Mesendoderm (in vitro differentiated cells): ENCODE measurements at regions not wholly inside any gene's neighbourhood (a gene's known extent, or its start where the extent isn't known, plus 50 kb on each side); places are given as distances from the start of the nearest gene placed in this dataset.

Experiments used
- DNase-seq: peaks from one replicate; pipeline ENCODE4 v3.0.0; 2013
- H2AK5ac ChIP-seq: 2 replicates; pipeline ENCODE4 v1.6.1; 2013; ENCODE audit warnings: low read length, inconsistent platforms
- H2BK120ac ChIP-seq: 2 replicates; pipeline ENCODE4 v1.6.1; 2013; ENCODE audit warnings: low read depth, mild to moderate bottlenecking, low read length, moderate library complexity, mixed read lengths
- H2BK15ac ChIP-seq: replicated peaks from 2 replicates; pipeline ENCODE4 v1.6.1; 2013; ENCODE audit warnings: low read depth, mild to moderate bottlenecking, moderate library complexity
- H2BK5ac ChIP-seq: 2 replicates; pipeline ENCODE4 v1.6.1; 2013; ENCODE audit warnings: low read length, inconsistent platforms
- H3K18ac ChIP-seq: 2 replicates; pipeline ENCODE4 v1.6.1; 2013; ENCODE audit warnings: mild to moderate bottlenecking, low read length, mixed read lengths
- H3K23ac ChIP-seq: one replicate; pipeline ENCODE4 v1.6.1; 2013; ENCODE audit warnings: low read length
- H3K27ac ChIP-seq: 2 replicates; pipeline ENCODE4 v1.5.1; 2013; ENCODE audit warnings: low read depth, mild to moderate bottlenecking, inconsistent platforms, low read length, moderate library complexity
- H3K27me3 ChIP-seq: 2 replicates; pipeline ENCODE4 v1.6.1; 2013; ENCODE audit warnings: low read length, control low read depth, mild to moderate bottlenecking, inconsistent platforms; ENCODE audit not compliant: insufficient read depth, poor library complexity
- H3K36me3 ChIP-seq: 2 replicates; pipeline ENCODE4 v1.6.1; 2013; ENCODE audit warnings: low read length, inconsistent platforms; ENCODE audit not compliant: control insufficient read depth, insufficient read depth
- H3K4ac ChIP-seq: one replicate; pipeline ENCODE4 v1.6.1; 2013; ENCODE audit warnings: low read depth, mild to moderate bottlenecking, low read length, moderate library complexity
- H3K4me1 ChIP-seq: 2 replicates; pipeline ENCODE4 v1.6.1; 2013; ENCODE audit warnings: low read depth, low read length, inconsistent platforms; ENCODE audit not compliant: control insufficient read depth
- H3K4me2 ChIP-seq: 2 replicates; pipeline ENCODE4 v1.6.1; 2013; ENCODE audit warnings: low read length
- H3K4me3 ChIP-seq: 2 replicates; pipeline ENCODE4 v1.5.1; 2013; ENCODE audit warnings: mild to moderate bottlenecking, low read length
- H3K56ac ChIP-seq: one replicate; pipeline ENCODE4 v1.6.1; 2013; ENCODE audit warnings: low read length
- H3K79me1 ChIP-seq: 2 replicates; pipeline ENCODE4 v1.6.1; 2013; ENCODE audit warnings: low read length, inconsistent platforms
- H3K79me2 ChIP-seq: 2 replicates; pipeline ENCODE4 v1.6.1; 2013; ENCODE audit warnings: mild to moderate bottlenecking, low read length; ENCODE audit not compliant: control insufficient read depth, insufficient read depth
- H3K9ac ChIP-seq: 2 replicates; pipeline ENCODE4 v1.6.1; 2013; ENCODE audit warnings: low read length, inconsistent platforms
- H4K5ac ChIP-seq: one replicate; pipeline ENCODE4 v1.6.1; 2013; ENCODE audit warnings: low read length
- H4K8ac ChIP-seq: one replicate; pipeline ENCODE4 v1.6.1; 2013; ENCODE audit warnings: low read depth, mild to moderate bottlenecking, control low read depth, low read length, moderate library complexity
- WGBS: extraction: QIAGEN DNeasy Blood & Tissue Kit; methylation state at CpG from one replicate; pipeline ENCODE4 v1.1.7; 2013; ENCODE audit warnings: low lambda C conversion rate, missing lambda C conversion rate; ENCODE audit not compliant: insufficient coverage; ENCODE audit errors: extremely low coverage; 5-methylcytosine and 5-hydroxymethylcytosine counted together

- no peak for DNase-seq
- Histone ChIP-seq H3K79me1 (no peaks in the 10 kb centered on the region), H3K27ac (no peak overlapping the region), H3K27me3 (no peaks in the 10 kb centered on the region), H3K56ac (no peak overlapping the region), H3K9ac (no peak overlapping the region), H2BK120ac (no peak overlapping the region), H2BK15ac (no peak overlapping the region), H3K79me2 (no peaks in the 10 kb centered on the region), H2AK5ac (no peak overlapping the region), H2BK5ac (no peak overlapping the region), H3K4me1 (no peaks in the 10 kb centered on the region), H3K4me3 (no peak overlapping the region), H3K36me3 (no peaks in the 10 kb centered on the region), H3K18ac (no peak overlapping the region), H4K8ac (no peak overlapping the region), H3K4ac (no peak overlapping the region), H4K5ac (no peak overlapping the region), H3K4me2 (no peak overlapping the region), H3K23ac (no peak overlapping the region)
- no CpG with 5 or more reads among the region's 5 CpGs for WGBS
These were observed 188.2 kb upstream of the FOXQ1 start for GRCh38 chr6:1123386-1124375.

GRCh38 chr6:1122083-1122482, 189.8 kb upstream of the FOXQ1 start:
- Histone ChIP-seq H3K79me1 (no peaks in the 10 kb centered on the region), H3K27me3 (no peaks in the 10 kb centered on the region), H3K9ac (no peak overlapping the region), H3K27ac (no peak overlapping the region), H2BK120ac (no peak overlapping the region), H3K23ac (no peak overlapping the region), H3K4ac (no peak overlapping the region), H2BK5ac (no peak overlapping the region), H3K4me2 (no peak overlapping the region), H4K8ac (no peak overlapping the region), H3K4me3 (no peak overlapping the region), H2BK15ac (no peak overlapping the region), H2AK5ac (no peak overlapping the region), H4K5ac (no peak overlapping the region), H3K18ac (no peak overlapping the region), H3K4me1 (no peaks in the 10 kb centered on the region), H3K56ac (no peak overlapping the region), H3K79me2 (no peaks in the 10 kb centered on the region), H3K36me3 (no peaks in the 10 kb centered on the region)
- DNase-seq: no peak
- WGBS: no CpG with 5 or more reads among the region's 4 CpGs

- Histone ChIP-seq H3K9ac (no peak overlapping the region), H3K79me1 (no peaks in the 10 kb centered on the region), H3K23ac (no peak overlapping the region), H3K27ac (no peak overlapping the region), H3K36me3 (no peaks in the 10 kb centered on the region), H2BK120ac (no peak overlapping the region), H4K5ac (no peak overlapping the region), H3K18ac (no peak overlapping the region), H3K4me1 (no peaks in the 10 kb centered on the region), H3K79me2 (no peaks in the 10 kb centered on the region), H2AK5ac (no peak overlapping the region), H2BK15ac (no peak overlapping the region), H3K27me3 (no peaks in the 10 kb centered on the region), H3K4ac (no peak overlapping the region), H2BK5ac (no peak overlapping the region), H3K56ac (no peak overlapping the region), H4K8ac (no peak overlapping the region), H3K4me3 (no peak overlapping the region), H3K4me2 (no peak overlapping the region)
- DNase-seq: no peak
- no CpG with 5 or more reads among the region's 2 CpGs for WGBS
These were observed 193.6 kb upstream of the FOXQ1 start for GRCh38 chr6:1118287-1118647.

- Histone ChIP-seq H3K4me3 (no peak overlapping the region), H4K8ac (no peak overlapping the region), H3K23ac (no peak overlapping the region), H3K27me3 (no peaks in the 10 kb centered on the region), H3K9ac (no peak overlapping the region), H3K56ac (no peak overlapping the region), H3K79me2 (no peaks in the 10 kb centered on the region), H3K36me3 (no peaks in the 10 kb centered on the region), H4K5ac (no peak overlapping the region), H2AK5ac (no peak overlapping the region), H2BK5ac (no peak overlapping the region), H3K4me1 (no peaks in the 10 kb centered on the region), H3K79me1 (no peaks in the 10 kb centered on the region), H3K27ac (no peak overlapping the region), H3K18ac (no peak overlapping the region), H2BK120ac (no peak overlapping the region), H3K4me2 (no peak overlapping the region), H2BK15ac (no peak overlapping the region), H3K4ac (no peak overlapping the region)
- WGBS: no CpG with 5 or more reads among the region's 6 CpGs
- no peak for DNase-seq
These were observed 194.2 kb upstream of the FOXQ1 start for GRCh38 chr6:1117530-1118286.

- WGBS: no CpG with 5 or more reads among the region's 3 CpGs
- no peak overlapping the region for H2AK5ac ChIP-seq
These were observed 195.7 kb upstream of the FOXQ1 start for GRCh38 chr6:1116149-1116548.

More at GRCh38 chr6:1116149-1116548, 195.7 kb upstream of the FOXQ1 start:
- DNase-seq: no peak
- no peak overlapping the region for H3K27ac ChIP-seq
- no peaks in the 10 kb centered on the region for H3K79me2 ChIP-seq
- no peak overlapping the region for H4K8ac ChIP-seq
- no peaks in the 10 kb centered on the region for H3K79me1 ChIP-seq
- no peak overlapping the region for H3K4ac ChIP-seq
- H3K4me2 ChIP-seq: no peak overlapping the region
- no peak overlapping the region for H3K4me3 ChIP-seq
- no peak overlapping the region for H3K18ac ChIP-seq
- no peaks in the 10 kb centered on the region for H3K4me1 ChIP-seq
- H3K23ac ChIP-seq: no peak overlapping the region
- H3K9ac ChIP-seq: no peak overlapping the region
- H3K36me3 ChIP-seq: no peaks in the 10 kb centered on the region
- no peak overlapping the region for H2BK5ac ChIP-seq
- H2BK120ac ChIP-seq: no peak overlapping the region
- H4K5ac ChIP-seq: no peak overlapping the region
- no peaks in the 10 kb centered on the region for H3K27me3 ChIP-seq
- no peak overlapping the region for H2BK15ac ChIP-seq
- H3K56ac ChIP-seq: no peak overlapping the region
